ENCODE measurements at regions not wholly inside any gene's neighbourhood (a gene's known extent, or its start where the extent isn't known, plus 50 kb on each side); places are given as distances from the start of the nearest gene placed in this dataset.

DNA sequence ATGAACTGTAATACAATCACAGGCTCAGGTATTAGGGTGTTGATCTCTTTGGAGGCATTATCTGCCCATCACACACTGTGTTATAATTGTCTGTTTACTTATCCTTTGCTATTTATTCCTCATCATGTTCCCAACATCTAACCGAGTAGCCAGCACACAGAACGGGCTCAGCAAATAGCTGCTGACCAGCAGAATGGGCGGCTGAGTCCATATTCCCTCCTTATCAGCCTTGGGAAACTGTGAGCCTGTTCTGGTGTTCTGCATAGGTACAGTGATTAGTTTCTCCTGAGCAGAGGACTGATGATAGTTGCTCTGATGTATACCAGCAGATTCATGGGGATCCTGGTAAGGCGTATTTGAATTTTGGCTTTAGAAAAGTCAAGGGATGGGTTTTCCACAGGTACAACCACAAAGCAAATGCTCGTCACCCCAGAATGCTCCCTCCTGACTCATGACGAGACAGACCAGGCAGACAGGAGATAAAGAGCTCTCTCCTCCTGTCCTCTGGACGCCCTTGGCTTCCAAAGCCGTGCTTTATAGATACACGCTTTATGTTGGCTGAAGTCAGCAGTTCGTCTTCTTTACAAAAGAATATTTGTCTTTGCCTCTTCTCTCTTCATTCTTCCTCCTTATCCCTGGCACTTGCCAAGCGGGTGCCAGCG lies 166.7 kb downstream of the TTLL2 start:
- TF ChIP-seq, protein P1, sequence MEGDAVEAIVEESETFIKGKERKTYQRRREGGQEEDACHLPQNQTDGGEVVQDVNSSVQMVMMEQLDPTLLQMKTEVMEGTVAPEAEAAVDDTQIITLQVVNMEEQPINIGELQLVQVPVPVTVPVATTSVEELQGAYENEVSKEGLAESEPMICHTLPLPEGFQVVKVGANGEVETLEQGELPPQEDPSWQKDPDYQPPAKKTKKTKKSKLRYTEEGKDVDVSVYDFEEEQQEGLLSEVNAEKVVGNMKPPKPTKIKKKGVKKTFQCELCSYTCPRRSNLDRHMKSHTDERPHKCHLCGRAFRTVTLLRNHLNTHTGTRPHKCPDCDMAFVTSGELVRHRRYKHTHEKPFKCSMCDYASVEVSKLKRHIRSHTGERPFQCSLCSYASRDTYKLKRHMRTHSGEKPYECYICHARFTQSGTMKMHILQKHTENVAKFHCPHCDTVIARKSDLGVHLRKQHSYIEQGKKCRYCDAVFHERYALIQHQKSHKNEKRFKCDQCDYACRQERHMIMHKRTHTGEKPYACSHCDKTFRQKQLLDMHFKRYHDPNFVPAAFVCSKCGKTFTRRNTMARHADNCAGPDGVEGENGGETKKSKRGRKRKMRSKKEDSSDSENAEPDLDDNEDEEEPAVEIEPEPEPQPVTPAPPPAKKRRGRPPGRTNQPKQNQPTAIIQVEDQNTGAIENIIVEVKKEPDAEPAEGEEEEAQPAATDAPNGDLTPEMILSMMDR (IDR thresholded peaks at IDR 0.05) = no peak
- no peak for TF ChIP-seq POLR2A (IDR thresholded peaks at IDR 0.05)
